ENCODE measurements at regions not wholly inside any gene's neighbourhood (a gene's known extent, or its start where the extent isn't known, plus 50 kb on each side); places are given as distances from the start of the nearest gene placed in this dataset.

- Mint-ChIP-seq H3K9me3 (no peaks in the 10 kb centered on the region), H3K4me1 (ENCODE audit: low read depth) (peaks cover 2% of the 10 kb centered on the region), H3K4me3 (no peak overlapping the region), H3K36me3 (ENCODE audit: low read depth) (no peaks in the 10 kb centered on the region), H3K27ac (no peak overlapping the region), H3K27me3 (peaks cover 53% of the 10 kb centered on the region)
- no peaks in the 10 kb centered on the region for H3K36me3 ChIP-seq (ENCODE audit: insufficient read depth, low read length)
- ChIA-PET CTCF (interaction anchor here (1.2 kb wide), 1 partner anchor 24 kb away, joined by 3 read pairs; no protein-coding TSS in a partner anchor), POLR2A (no interaction called here)
- H3K27ac ChIP-seq (ENCODE audit: low read depth in 1 of 2, low read length in 2 of 2): no peak overlapping the region
- no peaks in the 10 kb centered on the region for H3K9me3 ChIP-seq (ENCODE audit: control insufficient read depth in 1 of 2, insufficient read depth in 1 of 2, low read length in 2 of 2)
- ATAC-seq (ENCODE audit: poor library complexity) (no peak), DNase-seq (no peak)
- peaks cover 3 to 34% of the 10 kb centered on the region in 2 experiments for H3K27me3 ChIP-seq (ENCODE audit: control insufficient read depth in 1 of 2, insufficient read depth in 2 of 2, low read length in 2 of 2)
- no peak for TF ChIP-seq CTCF (IDR thresholded peaks at IDR 0.05)
- intact Hi-C loops (cut with DNase I, micrococcal nuclease): no loop called here
- no peak overlapping the region for H3K4me3 ChIP-seq (ENCODE audit: low read length)
- H3K4me1 ChIP-seq (ENCODE audit: insufficient read depth, low read length): peaks cover 1% of the 10 kb centered on the region
Measured at GRCh38 chr3:87798567-87798947, 260.2 kb downstream of the CGGBP1 start.

- no peak overlapping the region for H3K27ac Mint-ChIP-seq
- H3K27me3 Mint-ChIP-seq: peaks cover 58% of the 10 kb centered on the region
- intact Hi-C loops (cut with DNase I, micrococcal nuclease): no loop called here
- peaks cover 7% of the 10 kb centered on the region for H3K4me1 Mint-ChIP-seq (ENCODE audit: low read depth)
- Histone ChIP-seq H3K9me3 (ENCODE audit: control insufficient read depth in 1 of 2, insufficient read depth in 1 of 2, low read length in 2 of 2) (no peaks in the 10 kb centered on the region), H3K36me3 (ENCODE audit: insufficient read depth, low read length) (no peaks in the 10 kb centered on the region), H3K27ac (ENCODE audit: low read depth in 1 of 2, low read length in 2 of 2) (no peak overlapping the region), H3K4me1 (ENCODE audit: insufficient read depth, low read length) (peaks cover 7% of the 10 kb centered on the region), H3K4me3 (ENCODE audit: low read length) (no peak overlapping the region), H3K27me3 (ENCODE audit: control insufficient read depth in 1 of 2, insufficient read depth in 2 of 2, low read length in 2 of 2) (peaks cover 5 to 39% of the 10 kb centered on the region in 2 experiments)
- H3K4me3 Mint-ChIP-seq: no peak overlapping the region
- no peaks in the 10 kb centered on the region for H3K36me3 Mint-ChIP-seq (ENCODE audit: low read depth)
- CTCF ChIA-PET: interaction anchor here (1.2 kb wide), 1 partner anchor 25 kb away, joined by 3 read pairs; no protein-coding TSS in a partner anchor
- POLR2A ChIA-PET: no interaction called here
- ATAC-seq (ENCODE audit: poor library complexity) (no peak), DNase-seq (no peak)
- H3K9me3 Mint-ChIP-seq: no peaks in the 10 kb centered on the region
- no peak for TF ChIP-seq CTCF (IDR thresholded peaks at IDR 0.05)
Measured at GRCh38 chr3:87797872-87798566, 260.8 kb downstream of the CGGBP1 start.

GRCh38 chr3:87796843-87797185 lies 262.0 kb downstream of the CGGBP1 start:
- no peak overlapping the region for H3K27ac Mint-ChIP-seq
- H3K9me3 ChIP-seq (ENCODE audit: control insufficient read depth in 1 of 2, insufficient read depth in 1 of 2, low read length in 2 of 2): no peaks in the 10 kb centered on the region
- H3K27me3 Mint-ChIP-seq: peaks cover 67% of the 10 kb centered on the region
- H3K9me3 Mint-ChIP-seq: no peaks in the 10 kb centered on the region
- TF ChIP-seq CTCF (IDR thresholded peaks at IDR 0.05): no peak
- H3K36me3 ChIP-seq (ENCODE audit: insufficient read depth, low read length): no peaks in the 10 kb centered on the region
- H3K4me1 Mint-ChIP-seq (ENCODE audit: low read depth): peaks cover 14% of the 10 kb centered on the region
- DNase-seq: no peak
- no peak overlapping the region for H3K27ac ChIP-seq (ENCODE audit: low read depth in 1 of 2, low read length in 2 of 2)
- H3K4me1 ChIP-seq (ENCODE audit: insufficient read depth, low read length): peaks cover 11% of the 10 kb centered on the region
- no peak overlapping the region for H3K4me3 ChIP-seq (ENCODE audit: low read length)
- no peak overlapping the region for H3K4me3 Mint-ChIP-seq
- H3K27me3 ChIP-seq (ENCODE audit: control insufficient read depth in 1 of 2, insufficient read depth in 2 of 2, low read length in 2 of 2): peaks cover 12 to 44% of the 10 kb centered on the region in 2 experiments
- ChIA-PET CTCF (interaction anchor here (1.3 kb wide), 1 partner anchor 36 kb away, joined by 3 read pairs; no protein-coding TSS in a partner anchor), POLR2A (no interaction called here)
- intact Hi-C loops (cut with DNase I, micrococcal nuclease): no loop called here
- H3K36me3 Mint-ChIP-seq (ENCODE audit: low read depth): no peaks in the 10 kb centered on the region
- ATAC-seq (ENCODE audit: poor library complexity): no peak

All from CD4-positive, alpha-beta T cell (primary cell).